SK-N-SH treated with all-trans-retinoic acid at 6 μM for 48 hours (cell line): ENCODE measurements at regions not wholly inside any gene's neighbourhood (a gene's known extent, or its start where the extent isn't known, plus 50 kb on each side); places are given as distances from the start of the nearest gene placed in this dataset.

Experiments used
- ARNTL ChIP-seq: fragments of 450-650 bp; formaldehyde crosslinking; IDR thresholded peaks from 2 replicates; pipeline ENCODE4 v1.5.0; 2020; ENCODE audit warnings: low read depth, mild to moderate bottlenecking, moderate library complexity, borderline replicate concordance
- CSRNP3 ChIP-seq: fragments of 250-450 bp; sonication (Bioruptor Pico); IDR thresholded peaks from 2 replicates; pipeline ENCODE4 v1.5.1; 2021; ENCODE audit warnings: mild to moderate bottlenecking, moderate library complexity
- GLIS3 ChIP-seq: fragments of 250-450 bp; sonication (Bioruptor Pico); IDR thresholded peaks from 2 replicates; pipeline ENCODE4 v1.5.0; 2020; ENCODE audit warnings: mild to moderate bottlenecking, moderate library complexity
- OSR1 ChIP-seq: fragments of 250-450 bp; sonication (Bioruptor Pico); IDR thresholded peaks from 2 replicates; pipeline ENCODE4 v1.8.0; 2022; ENCODE audit warnings: moderate library complexity, mild to moderate bottlenecking, inconsistent platforms
- POU6F1 ChIP-seq: fragments of 250-450 bp; sonication (Bioruptor Pico); IDR thresholded peaks from 2 replicates; pipeline ENCODE4 v1.8.0; 2021; ENCODE audit warnings: low read depth, mild to moderate bottlenecking, moderate library complexity, borderline replicate concordance
- RARB ChIP-seq: fragments of 250-450 bp; sonication (Bioruptor Pico); IDR thresholded peaks from 2 replicates; pipeline ENCODE4 v1.8.0; 2021; ENCODE audit warnings: mild to moderate bottlenecking, moderate library complexity
- SNAI2 ChIP-seq: fragments of 250-450 bp; sonication (Bioruptor Pico); IDR thresholded peaks from 2 replicates; pipeline ENCODE4 v1.5.0; 2020; ENCODE audit warnings: mild to moderate bottlenecking, moderate library complexity
- ZC3H10 ChIP-seq: fragments of 250-450 bp; sonication (Bioruptor Pico); IDR thresholded peaks from 2 replicates; pipeline ENCODE4 v1.5.1; 2021; ENCODE audit warnings: mild to moderate bottlenecking, moderate library complexity
- ZFP3 ChIP-seq: fragments of 250-450 bp; sonication (Bioruptor Pico); IDR thresholded peaks from 2 replicates; pipeline ENCODE4 v1.5.0; 2020; ENCODE audit warnings: mild to moderate bottlenecking, moderate library complexity
- ZFP30 ChIP-seq: fragments of 450-650 bp; formaldehyde crosslinking; IDR thresholded peaks from 2 replicates; pipeline ENCODE4 v1.5.0; 2022; ENCODE audit warnings: mild to moderate bottlenecking, moderate library complexity
- ZNF8 ChIP-seq: fragments of 450-650 bp; formaldehyde crosslinking; IDR thresholded peaks from 2 replicates; pipeline ENCODE4 v1.5.0; 2020; ENCODE audit warnings: mild to moderate bottlenecking, moderate library complexity

GRCh38 chr4:63393544-63393943, 1015.7 kb downstream of the TECRL start:
- TF ChIP-seq RARB (CRISPR knock-in tag) (no peak), ZFP30 (no peak), ZC3H10 (CRISPR knock-in tag) (no peak), SNAI2 (CRISPR knock-in tag) (no peak), ZNF8 (CRISPR knock-in tag) (no peak), POU6F1 (CRISPR knock-in tag) (no peak), ZFP3 (CRISPR knock-in tag) (no peak), CSRNP3 (CRISPR knock-in tag) (no peak), ARNTL (CRISPR knock-in tag) (no peak), OSR1 (no peak), GLIS3 (CRISPR knock-in tag) (no peak)
